Effector memory CD8-positive, alpha-beta T cell (primary cell): ENCODE measurements at regions not wholly inside any gene's neighbourhood (a gene's known extent, or its start where the extent isn't known, plus 50 kb on each side); places are given as distances from the start of the nearest gene placed in this dataset.
A peak's percentile ranks its signal among the peaks of the same experiment; 100 is the strongest.

Experiments used
- ATAC-seq: fragments of 150-1000 bp; cut with Tn5 transposase; replicated peaks from 2 replicates; pipeline ENCODE4 v1.10.0; 2021; ENCODE audit warnings: mild to moderate bottlenecking, moderate library complexity
- DNase-seq, 3 experiments: peaks; one replicate each; pipeline ENCODE4 v3.0.0; 2021
- H3K27ac Mint-ChIP-seq, 2 donors: one replicate each; pipeline ENCODE4 v1.8.0; 2022; ENCODE audit warnings: mild to moderate bottlenecking in 2 of 2, mixed read lengths in 2 of 2, moderate library complexity in 2 of 2
- H3K27me3 Mint-ChIP-seq, 2 donors: one replicate each; pipeline ENCODE4 v1.8.0; 2022; ENCODE audit warnings: mixed read lengths in 2 of 2
- H3K36me3 Mint-ChIP-seq: one replicate; pipeline ENCODE4 v1.8.0; 2022; ENCODE audit warnings: mild to moderate bottlenecking, moderate library complexity, mixed read lengths; ENCODE audit not compliant: insufficient read depth
- H3K4me1 Mint-ChIP-seq, 2 donors: one replicate each; pipeline ENCODE4 v1.8.0; 2022; ENCODE audit warnings: low read depth in 2 of 2, mixed read lengths in 2 of 2
- H3K4me3 Mint-ChIP-seq, 2 donors: one replicate each; pipeline ENCODE4 v1.8.0; 2022; ENCODE audit warnings: mild to moderate bottlenecking in 2 of 2, mixed read lengths in 2 of 2, moderate library complexity in 2 of 2
- H3K9me3 Mint-ChIP-seq, 2 donors: one replicate each; pipeline ENCODE4 v1.8.0; 2022; ENCODE audit warnings: mixed read lengths in 2 of 2

DNA sequence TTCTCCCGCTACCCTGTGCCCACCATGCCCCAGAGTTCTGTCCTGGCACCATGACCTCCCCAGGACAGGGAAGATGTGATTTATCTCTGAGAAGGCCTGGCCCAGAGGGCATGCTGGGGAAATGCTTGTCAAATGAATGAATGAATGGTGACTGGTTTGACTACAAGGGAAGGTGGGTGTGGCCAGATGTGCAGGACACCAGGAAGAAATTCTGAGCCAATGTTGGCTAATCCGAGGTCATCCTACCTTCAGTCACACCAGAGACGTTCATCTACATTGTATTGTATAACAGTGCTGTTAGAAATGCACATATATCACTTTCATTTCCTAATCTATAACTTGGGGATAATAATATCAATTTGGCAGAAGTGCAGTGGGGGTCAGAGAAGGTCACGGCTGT lies 138.4 kb downstream of the FAM43A start:
- Mint-ChIP-seq H3K9me3 (no peaks in the 10 kb centered on the region), H3K27me3 (peaks cover 26 to 39% of the 10 kb centered on the region in 2 donors), H3K27ac (no peak overlapping the region), H3K36me3 (no peaks in the 10 kb centered on the region), H3K4me1 (no peaks in the 10 kb centered on the region), H3K4me3 (no peak overlapping the region)
- no peak for ATAC-seq
- DNase-seq: no peak

DNA sequence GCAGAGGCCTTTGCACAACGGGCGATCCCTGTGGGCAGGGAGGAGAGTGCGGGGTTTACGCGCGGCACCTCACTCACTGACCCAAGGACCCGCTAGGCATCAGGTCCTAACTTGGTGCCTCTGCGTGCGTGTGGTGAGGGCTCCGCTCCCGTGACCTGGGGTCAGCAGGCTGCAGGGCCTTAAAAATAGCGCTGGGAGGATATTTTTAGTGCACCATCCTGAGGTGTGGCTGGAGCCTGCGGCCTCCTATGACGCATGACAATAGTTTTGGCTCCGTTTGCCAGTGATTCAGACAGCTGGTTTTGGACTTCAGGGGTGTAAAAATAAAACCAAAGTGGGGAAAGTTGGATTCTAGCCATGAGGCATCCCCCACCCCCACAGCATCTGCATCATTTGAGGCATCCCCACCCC lies 139.0 kb downstream of the FAM43A start:
- Mint-ChIP-seq H3K27me3 (peaks cover 21 to 35% of the 10 kb centered on the region in 2 donors), H3K9me3 (no peaks in the 10 kb centered on the region), H3K27ac (no peak overlapping the region), H3K4me3 (no peak overlapping the region), H3K36me3 (no peaks in the 10 kb centered on the region), H3K4me1 (no peaks in the 10 kb centered on the region)
- DNase-seq (no peak), ATAC-seq (no peak)

DNA sequence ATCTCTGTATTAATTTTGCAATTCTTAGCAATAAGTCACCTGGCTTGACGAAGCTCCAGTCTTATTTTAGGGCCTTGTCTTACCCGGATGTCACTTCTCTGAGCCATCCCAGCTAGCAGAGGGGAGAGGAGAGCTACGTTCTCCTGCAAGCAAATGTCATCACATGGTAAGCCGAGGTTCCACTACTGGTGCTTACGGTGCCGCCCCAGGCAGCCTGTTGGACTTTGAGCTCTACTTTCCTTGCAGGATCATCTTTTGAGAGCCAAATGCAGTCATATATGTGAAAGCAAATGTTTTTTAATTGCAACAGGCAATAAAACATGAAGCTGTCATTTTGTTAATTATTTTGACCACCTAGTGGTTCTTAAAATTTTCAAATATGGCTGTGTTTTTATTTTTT lies 140.9 kb downstream of the FAM43A start:
- peaks cover 12 to 34% of the 10 kb centered on the region in 2 donors for H3K27me3 Mint-ChIP-seq
- ATAC-seq (no peak), DNase-seq (no peak)
- no peak overlapping the region for H3K27ac Mint-ChIP-seq
- H3K9me3 Mint-ChIP-seq: no peaks in the 10 kb centered on the region
- H3K4me3 Mint-ChIP-seq: no peak overlapping the region
- no peaks in the 10 kb centered on the region for H3K36me3 Mint-ChIP-seq
- no peaks in the 10 kb centered on the region for H3K4me1 Mint-ChIP-seq

DNA sequence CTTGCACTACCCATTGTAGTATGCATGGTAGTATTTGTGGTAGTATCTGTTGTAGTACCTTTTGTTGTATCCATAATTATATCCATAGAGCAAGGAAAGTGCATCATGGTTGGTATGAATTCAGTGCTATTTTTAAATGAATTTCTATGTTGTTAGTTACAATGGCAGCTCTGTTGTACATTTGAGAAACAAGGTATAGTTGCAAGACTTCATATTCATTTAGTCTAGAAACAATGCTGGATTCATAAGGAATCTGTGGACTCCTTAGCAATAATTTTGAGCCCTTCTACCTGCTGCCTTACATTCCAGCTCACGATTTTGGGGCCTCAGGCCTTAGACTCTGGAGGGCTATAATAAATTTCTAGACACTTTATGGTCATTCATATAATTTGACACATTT lies 141.8 kb downstream of the FAM43A start:
- Mint-ChIP-seq H3K9me3 (no peaks in the 10 kb centered on the region), H3K27me3 (peaks cover 8 to 26% of the 10 kb centered on the region in 2 donors), H3K4me3 (no peak overlapping the region), H3K4me1 (no peaks in the 10 kb centered on the region), H3K36me3 (no peaks in the 10 kb centered on the region), H3K27ac (peak overlapping the region in 1 of 2 donors; percentile 35)
- DNase-seq (no peak), ATAC-seq (no peak)

DNA sequence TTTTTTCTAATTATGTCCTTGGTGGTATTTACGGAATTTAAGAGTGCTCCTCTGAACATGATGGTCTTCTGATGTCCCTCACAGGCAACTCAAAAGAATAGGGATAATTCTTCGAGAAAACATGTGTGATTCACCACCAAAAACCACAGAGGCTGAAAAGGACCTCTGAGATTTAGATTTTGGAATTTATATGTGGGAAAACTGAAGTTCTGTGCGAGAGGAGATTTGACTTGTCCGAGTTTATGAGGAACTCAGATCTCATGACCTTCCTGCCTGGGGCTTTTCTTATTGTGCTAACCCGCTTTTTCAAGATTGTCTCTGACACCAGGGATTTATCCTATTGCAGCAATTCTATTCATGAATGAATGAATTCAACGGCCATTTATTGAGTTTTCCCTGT lies 142.4 kb downstream of the FAM43A start:
- Mint-ChIP-seq H3K36me3 (no peaks in the 10 kb centered on the region), H3K27me3 (peaks cover 6 to 30% of the 10 kb centered on the region in 2 donors), H3K4me3 (no peak overlapping the region), H3K4me1 (no peaks in the 10 kb centered on the region), H3K27ac (no peak overlapping the region), H3K9me3 (no peaks in the 10 kb centered on the region)
- DNase-seq (no peak), ATAC-seq (no peak)

DNA sequence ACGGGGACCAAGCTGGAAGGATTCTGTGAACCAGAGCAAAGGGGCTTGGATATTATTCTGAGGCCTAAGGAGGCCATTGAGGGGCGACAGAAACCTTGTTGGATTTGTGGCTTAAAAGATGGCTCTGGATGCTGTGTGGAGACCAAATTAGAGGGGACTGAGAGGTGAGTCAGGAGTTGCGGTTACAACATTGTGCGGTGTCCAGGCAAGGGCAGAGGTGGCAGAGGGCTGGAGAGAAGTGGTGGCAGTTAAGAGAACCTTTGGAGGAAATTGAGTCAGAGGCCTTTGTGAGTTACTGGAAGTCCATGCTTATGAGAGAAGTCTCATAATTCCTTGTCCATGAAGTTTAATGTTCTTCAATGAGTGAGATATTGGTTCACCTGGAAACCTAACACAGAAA lies 143.2 kb downstream of the FAM43A start:
- peaks cover 6 to 31% of the 10 kb centered on the region in 2 donors for H3K27me3 Mint-ChIP-seq
- H3K4me3 Mint-ChIP-seq: no peak overlapping the region
- no peaks in the 10 kb centered on the region for H3K36me3 Mint-ChIP-seq
- ATAC-seq (no peak), DNase-seq (no peak)
- no peaks in the 10 kb centered on the region for H3K9me3 Mint-ChIP-seq
- H3K4me1 Mint-ChIP-seq: no peaks in the 10 kb centered on the region
- H3K27ac Mint-ChIP-seq: no peak overlapping the region

DNA sequence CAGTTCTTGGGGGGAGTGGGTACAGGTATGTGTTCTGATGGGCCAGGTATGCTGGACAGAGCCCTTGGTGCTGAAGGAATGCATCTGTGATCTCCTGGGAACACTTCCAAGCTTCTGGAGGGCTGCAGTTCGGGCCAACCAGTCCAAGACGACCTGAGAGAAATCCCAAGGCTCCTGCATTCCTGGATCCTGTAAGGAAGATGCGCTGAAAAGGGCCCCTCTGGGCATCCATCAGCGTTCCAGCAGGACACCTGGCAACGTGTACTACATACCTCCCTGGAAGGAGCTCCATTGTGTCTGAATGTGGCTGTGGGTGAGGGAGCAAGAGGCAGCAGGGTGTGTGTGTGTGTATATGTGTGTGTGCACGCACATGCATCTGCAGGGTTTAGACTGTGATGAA lies 144.7 kb downstream of the FAM43A start:
- Mint-ChIP-seq H3K9me3 (no peaks in the 10 kb centered on the region), H3K4me1 (no peaks in the 10 kb centered on the region), H3K27me3 (peaks cover 6 to 27% of the 10 kb centered on the region in 2 donors), H3K27ac (no peak overlapping the region), H3K36me3 (no peaks in the 10 kb centered on the region), H3K4me3 (no peak overlapping the region)
- ATAC-seq (no peak), DNase-seq (no peak)

DNA sequence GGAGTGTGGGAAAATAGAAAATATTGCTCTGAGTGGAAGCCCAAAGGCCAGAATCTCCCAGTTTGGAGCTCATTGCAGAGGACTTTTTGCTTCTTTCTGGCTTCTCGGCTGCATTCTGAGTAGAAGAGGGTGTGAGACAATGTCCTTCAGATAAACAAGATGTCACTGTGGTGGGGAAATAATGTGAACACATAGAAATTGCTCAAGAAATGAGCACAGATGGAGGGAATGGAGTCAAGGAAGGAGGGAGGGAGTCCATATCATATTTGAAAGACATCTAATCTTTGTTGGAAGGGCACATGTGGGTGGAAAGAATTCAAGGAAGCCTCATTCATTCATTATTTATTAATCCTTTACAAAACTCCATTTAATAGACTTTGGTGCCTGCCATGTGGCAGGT lies 145.3 kb downstream of the FAM43A start:
- H3K4me3 Mint-ChIP-seq: no peak overlapping the region
- H3K36me3 Mint-ChIP-seq: no peaks in the 10 kb centered on the region
- no peaks in the 10 kb centered on the region for H3K9me3 Mint-ChIP-seq
- H3K4me1 Mint-ChIP-seq: no peaks in the 10 kb centered on the region
- H3K27me3 Mint-ChIP-seq: peaks cover 6 to 27% of the 10 kb centered on the region in 2 donors
- DNase-seq: no peak
- no peak for ATAC-seq
- H3K27ac Mint-ChIP-seq: peak overlapping the region in 1 of 2 donors; percentile 9

DNA sequence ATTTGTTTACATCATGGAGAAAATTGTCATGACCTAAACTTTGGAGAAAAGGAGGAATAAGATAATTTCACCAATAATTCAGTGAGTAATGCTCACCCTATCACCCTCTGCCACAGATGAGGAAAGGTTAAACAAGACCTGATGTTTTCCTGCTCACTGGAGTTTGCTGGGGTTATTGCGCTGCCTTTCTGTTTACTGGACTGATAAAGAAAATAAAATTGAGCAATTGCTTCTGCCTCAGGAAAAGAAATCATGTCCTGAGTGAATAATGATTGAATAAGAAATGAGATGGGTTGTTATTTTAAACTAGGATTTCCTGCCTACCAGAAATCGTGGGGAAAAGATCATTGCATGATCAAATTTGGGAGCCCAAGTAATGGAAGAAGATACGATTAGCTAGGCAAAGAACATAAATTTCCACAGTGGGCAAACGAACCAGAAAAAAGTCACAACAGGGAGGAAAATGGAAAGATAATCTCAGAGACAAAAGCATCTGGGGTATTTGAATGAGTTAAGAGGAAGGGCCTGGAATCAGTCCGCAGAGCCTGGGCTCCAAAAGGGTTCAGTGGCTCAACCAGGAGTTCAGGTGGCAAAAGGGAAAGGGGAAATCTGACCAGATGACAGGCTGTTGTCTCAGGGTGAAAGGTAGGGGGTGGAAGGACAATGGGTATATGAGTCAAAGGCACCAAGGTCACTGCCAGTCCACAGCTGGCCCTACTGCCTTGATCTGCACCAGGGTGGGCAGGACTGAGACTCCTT lies 146.8 kb downstream of the FAM43A start:
- no peaks in the 10 kb centered on the region for H3K4me1 Mint-ChIP-seq
- no peak for DNase-seq
- no peak overlapping the region for H3K27ac Mint-ChIP-seq
- peaks cover 6 to 27% of the 10 kb centered on the region in 2 donors for H3K27me3 Mint-ChIP-seq
- no peak overlapping the region for H3K4me3 Mint-ChIP-seq
- no peak for ATAC-seq
- no peaks in the 10 kb centered on the region for H3K9me3 Mint-ChIP-seq
- H3K36me3 Mint-ChIP-seq: no peaks in the 10 kb centered on the region

DNA sequence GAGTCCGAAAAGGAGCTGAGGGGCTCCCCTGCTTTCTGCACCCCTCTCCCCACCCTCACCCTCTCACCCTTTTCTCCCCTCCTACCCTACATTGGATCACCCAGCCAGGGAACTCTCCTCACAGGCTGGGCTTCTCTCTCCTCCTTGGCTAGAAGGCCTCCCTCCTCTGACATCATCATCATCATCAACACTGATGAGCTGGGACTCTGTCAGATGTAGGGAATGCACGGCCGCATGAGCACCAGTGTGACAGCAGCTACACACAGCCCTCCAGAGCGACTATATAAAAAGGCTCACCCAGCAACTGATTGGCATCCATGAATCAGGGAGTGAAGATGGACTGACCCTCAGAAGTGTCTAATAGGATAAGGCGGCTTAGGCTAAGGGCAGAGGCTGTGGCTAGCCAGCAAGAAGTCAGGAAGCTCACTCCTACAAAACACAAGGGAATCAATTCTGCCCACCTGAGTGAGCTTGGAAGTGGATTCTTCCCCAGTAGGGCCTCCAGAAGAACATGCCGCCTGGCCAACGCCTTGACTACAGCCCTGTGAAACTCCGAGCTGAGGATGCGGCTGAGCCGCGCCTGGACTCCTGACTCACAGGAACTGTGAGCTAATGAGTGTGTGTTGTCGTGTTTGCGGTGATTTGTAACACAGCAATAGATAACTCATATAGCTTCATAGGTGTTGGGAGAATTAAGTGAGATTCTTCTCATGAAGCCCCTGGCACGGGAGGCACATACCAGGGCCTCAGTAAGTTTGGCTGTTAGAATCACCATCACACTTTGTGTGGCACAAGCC lies 147.6 kb downstream of the FAM43A start:
- peaks cover 6 to 25% of the 10 kb centered on the region in 2 donors for H3K27me3 Mint-ChIP-seq
- no peak overlapping the region for H3K4me3 Mint-ChIP-seq
- no peaks in the 10 kb centered on the region for H3K9me3 Mint-ChIP-seq
- H3K27ac Mint-ChIP-seq: no peak overlapping the region
- ATAC-seq (no peak), DNase-seq (no peak)
- H3K4me1 Mint-ChIP-seq: no peaks in the 10 kb centered on the region
- no peaks in the 10 kb centered on the region for H3K36me3 Mint-ChIP-seq

DNA sequence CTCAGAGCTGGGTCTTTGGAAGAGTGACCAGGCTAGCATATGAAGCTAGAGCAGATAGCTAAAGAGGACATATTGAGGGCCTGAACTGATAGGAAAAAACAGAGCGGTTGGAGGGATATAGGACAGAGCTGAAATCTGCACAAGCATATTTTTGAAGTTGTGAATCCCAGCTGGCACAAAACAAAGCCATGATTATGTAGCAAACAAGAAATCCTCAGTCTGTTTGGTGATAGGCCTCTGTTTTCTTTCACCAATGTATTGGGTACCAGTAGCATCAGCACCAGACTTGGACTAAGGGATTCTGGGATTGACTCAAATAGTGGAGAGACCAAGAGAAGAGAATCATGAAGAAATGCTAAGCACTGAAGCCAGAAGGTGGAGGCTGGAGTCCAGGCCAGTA lies 151.0 kb downstream of the FAM43A start:
- Mint-ChIP-seq H3K4me3 (no peak overlapping the region), H3K36me3 (no peaks in the 10 kb centered on the region), H3K9me3 (no peaks in the 10 kb centered on the region), H3K27me3 (peaks cover 6 to 16% of the 10 kb centered on the region in 2 donors), H3K27ac (no peak overlapping the region), H3K4me1 (no peaks in the 10 kb centered on the region)
- DNase-seq: no peak
- no peak for ATAC-seq

DNA sequence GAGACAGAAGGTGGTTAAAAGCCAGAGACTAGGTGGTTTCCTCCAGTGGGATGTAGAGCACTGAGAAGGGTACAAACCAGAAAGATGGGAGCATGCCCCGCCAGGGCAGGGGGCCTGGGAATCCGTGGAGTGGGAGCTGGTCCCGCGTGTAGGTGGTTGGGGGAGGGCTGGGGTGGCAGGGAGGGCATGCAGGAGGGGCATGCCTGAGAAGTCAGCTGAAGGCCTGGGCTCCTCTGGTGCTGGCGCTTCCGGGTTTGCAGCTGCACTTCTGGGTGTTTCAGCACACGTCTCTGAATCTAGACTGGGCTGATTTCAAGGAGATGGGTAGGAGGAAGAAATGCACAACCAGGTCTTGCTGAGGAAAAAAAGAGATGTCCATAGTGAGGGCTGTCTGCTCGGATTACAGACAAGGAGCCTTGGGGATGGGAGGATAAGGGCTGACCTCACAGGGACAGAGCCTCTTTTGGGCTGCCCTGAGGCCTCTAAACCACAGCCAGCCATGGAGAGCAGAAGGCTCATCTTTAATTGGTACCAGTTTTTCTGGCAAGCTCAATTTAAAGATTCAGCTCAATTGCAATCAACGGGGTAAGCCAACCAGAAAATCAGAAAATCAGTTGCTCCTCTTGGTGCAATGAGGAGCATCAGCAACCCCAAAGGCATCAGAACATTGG lies 151.9 kb downstream of the FAM43A start:
- Mint-ChIP-seq H3K4me3 (no peak overlapping the region), H3K9me3 (no peaks in the 10 kb centered on the region), H3K36me3 (no peaks in the 10 kb centered on the region), H3K27me3 (peaks cover under 1 to 16% of the 10 kb centered on the region in 2 donors), H3K27ac (no peak overlapping the region), H3K4me1 (no peaks in the 10 kb centered on the region)
- DNase-seq (no peak), ATAC-seq (no peak)

DNA sequence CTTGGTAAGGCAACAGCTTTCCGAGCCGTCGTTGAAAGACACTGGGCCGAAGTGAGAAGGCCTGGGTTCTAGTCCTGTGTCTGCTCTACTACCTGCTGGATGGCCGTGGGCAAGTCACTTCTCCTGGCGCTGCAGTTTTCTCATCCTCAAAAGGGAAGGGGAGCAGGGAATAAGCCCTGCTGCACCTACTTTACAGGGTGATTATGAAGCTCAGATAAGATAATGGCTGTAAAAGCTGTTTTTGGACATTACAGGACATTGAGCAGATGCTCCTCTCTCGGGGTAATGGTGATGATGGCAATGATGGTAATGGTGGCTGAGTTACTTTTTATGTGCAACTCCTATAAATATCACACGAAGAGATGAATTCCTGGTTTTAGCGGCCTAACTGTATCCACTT lies 152.6 kb downstream of the FAM43A start:
- ATAC-seq: no peak
- DNase-seq: no peak
- H3K36me3 Mint-ChIP-seq: no peaks in the 10 kb centered on the region
- no peak overlapping the region for H3K4me3 Mint-ChIP-seq
- no peaks in the 10 kb centered on the region for H3K4me1 Mint-ChIP-seq
- H3K27me3 Mint-ChIP-seq: peaks cover 0 to 10% of the 10 kb centered on the region in 2 donors
- no peak overlapping the region for H3K27ac Mint-ChIP-seq
- H3K9me3 Mint-ChIP-seq: no peaks in the 10 kb centered on the region
